ENCODE measurements at regions not wholly inside any gene's neighbourhood (a gene's known extent, or its start where the extent isn't known, plus 50 kb on each side); places are given as distances from the start of the nearest gene placed in this dataset.

- Histone ChIP-seq H2BK5ac (ENCODE audit: low read length) (no peak overlapping the region), H3K18ac (ENCODE audit: low read length) (no peak overlapping the region), H2BK12ac (ENCODE audit: low read length) (no peak overlapping the region), H2BK15ac (ENCODE audit: low read length) (no peak overlapping the region), H2AFZ (ENCODE audit: low read length) (no peak overlapping the region), H2AK5ac (ENCODE audit: low read depth, low read length) (no peak overlapping the region), H3K14ac (ENCODE audit: low read length) (no peak overlapping the region), H3K9ac (ENCODE audit: low read depth, low read length, poor library complexity) (no peak overlapping the region), H3K4ac (ENCODE audit: low read length) (no peak overlapping the region), H2BK120ac (ENCODE audit: low read depth, low read length) (no peak overlapping the region), H3K23ac (ENCODE audit: low read depth, low read length, poor library complexity) (no peak overlapping the region), H3K27ac (replicated peaks; ENCODE audit: low read length) (no peak overlapping the region), H4K8ac (ENCODE audit: low read depth, low read length) (no peak overlapping the region), H3K79me1 (ENCODE audit: low read depth, low read length) (no peaks in the 10 kb centered on the region), H3K4me3 (ENCODE audit: low read length in 2 of 2) (no peak overlapping the region), H3K4me1 (ENCODE audit: control insufficient read depth in 2 of 2, insufficient read depth in 1 of 2, low read depth in 1 of 2, low read length in 2 of 2) (peaks cover 0 to 5% of the 10 kb centered on the region in 2 donors), H3K4me2 (ENCODE audit: insufficient read depth, low read length, poor library complexity, severe bottlenecking) (no peak overlapping the region), H3K36me3 (replicated peaks in 1 of 2; ENCODE audit: control insufficient read depth in 2 of 2, insufficient read depth in 2 of 2, low read length in 2 of 2) (no peaks in the 10 kb centered on the region), H3K9me3 (replicated peaks in 1 of 2; ENCODE audit: control insufficient read depth in 2 of 2, insufficient read depth in 1 of 2, low read depth in 1 of 2, low read length in 2 of 2) (no peaks in the 10 kb centered on the region), H4K91ac (ENCODE audit: low read depth, low read length, poor library complexity) (no peak overlapping the region), H3K27me3 (ENCODE audit: control insufficient read depth in 3 of 3, insufficient read depth in 3 of 3, low read depth in 1 of 3, low read length in 3 of 3) (no peaks in the 10 kb centered on the region)
- WGBS, 2 donors (ENCODE audit: extremely low coverage in 2 of 2, insufficient read length in 2 of 2, insufficient replicate concordance in 1 of 2): no CpG with 5 or more reads among the region's 1 CpG
- no peak for DNase-seq (ENCODE audit: low spot score)
These were observed 491.3 kb upstream of the MEF2C start for GRCh38 chr5:89374144-89374784.

- no peak overlapping the region for H4K91ac ChIP-seq (ENCODE audit: low read depth, low read length, poor library complexity)
- no peaks in the 10 kb centered on the region for H3K9me3 ChIP-seq (replicated peaks in 1 of 2; ENCODE audit: control insufficient read depth in 2 of 2, insufficient read depth in 1 of 2, low read depth in 1 of 2, low read length in 2 of 2)
- WGBS, 2 donors (ENCODE audit: extremely low coverage in 2 of 2, insufficient read length in 2 of 2, insufficient replicate concordance in 1 of 2): no CpG with 5 or more reads among the region's 1 CpG
- H4K8ac ChIP-seq (ENCODE audit: low read depth, low read length): no peak overlapping the region
- H3K14ac ChIP-seq (ENCODE audit: low read length): no peak overlapping the region
- no peak overlapping the region for H2AFZ ChIP-seq (ENCODE audit: low read length)
- H3K9ac ChIP-seq (ENCODE audit: low read depth, low read length, poor library complexity): no peak overlapping the region
- no peak overlapping the region for H3K4me2 ChIP-seq (ENCODE audit: insufficient read depth, low read length, poor library complexity, severe bottlenecking)
- no peaks in the 10 kb centered on the region for H3K79me1 ChIP-seq (ENCODE audit: low read depth, low read length)
- H3K4me1 ChIP-seq (ENCODE audit: control insufficient read depth in 2 of 2, insufficient read depth in 1 of 2, low read depth in 1 of 2, low read length in 2 of 2): peaks cover 0 to 2% of the 10 kb centered on the region in 2 donors
- no peak overlapping the region for H3K4ac ChIP-seq (ENCODE audit: low read length)
- no peak overlapping the region for H2BK12ac ChIP-seq (ENCODE audit: low read length)
- H2BK15ac ChIP-seq (ENCODE audit: low read length): no peak overlapping the region
- no peak overlapping the region for H3K4me3 ChIP-seq (ENCODE audit: low read length in 2 of 2)
- H2BK5ac ChIP-seq (ENCODE audit: low read length): no peak overlapping the region
- no peak for DNase-seq (ENCODE audit: low spot score)
- no peak overlapping the region for H2BK120ac ChIP-seq (ENCODE audit: low read depth, low read length)
- H3K23ac ChIP-seq (ENCODE audit: low read depth, low read length, poor library complexity): no peak overlapping the region
- no peak overlapping the region for H3K27ac ChIP-seq (replicated peaks; ENCODE audit: low read length)
- no peaks in the 10 kb centered on the region for H3K36me3 ChIP-seq (replicated peaks in 1 of 2; ENCODE audit: control insufficient read depth in 2 of 2, insufficient read depth in 2 of 2, low read length in 2 of 2)
- H3K18ac ChIP-seq (ENCODE audit: low read length): no peak overlapping the region
- H2AK5ac ChIP-seq (ENCODE audit: low read depth, low read length): no peak overlapping the region
- H3K27me3 ChIP-seq (ENCODE audit: control insufficient read depth in 3 of 3, insufficient read depth in 3 of 3, low read depth in 1 of 3, low read length in 3 of 3): no peaks in the 10 kb centered on the region
These were observed 489.2 kb upstream of the MEF2C start for GRCh38 chr5:89372176-89372575.

- Histone ChIP-seq H2BK12ac (ENCODE audit: low read length) (no peak overlapping the region), H4K91ac (ENCODE audit: low read depth, low read length, poor library complexity) (no peak overlapping the region), H3K14ac (ENCODE audit: low read length) (no peak overlapping the region), H3K23ac (ENCODE audit: low read depth, low read length, poor library complexity) (no peak overlapping the region), H3K36me3 (replicated peaks in 1 of 2; ENCODE audit: control insufficient read depth in 2 of 2, insufficient read depth in 2 of 2, low read length in 2 of 2) (no peaks in the 10 kb centered on the region), H4K8ac (ENCODE audit: low read depth, low read length) (no peak overlapping the region), H3K4me2 (ENCODE audit: insufficient read depth, low read length, poor library complexity, severe bottlenecking) (no peak overlapping the region), H3K18ac (ENCODE audit: low read length) (no peak overlapping the region), H2AK5ac (ENCODE audit: low read depth, low read length) (no peak overlapping the region), H2BK5ac (ENCODE audit: low read length) (no peak overlapping the region), H3K4ac (ENCODE audit: low read length) (no peak overlapping the region), H2AFZ (ENCODE audit: low read length) (no peak overlapping the region), H3K9ac (ENCODE audit: low read depth, low read length, poor library complexity) (no peak overlapping the region), H3K79me1 (ENCODE audit: low read depth, low read length) (no peaks in the 10 kb centered on the region), H2BK15ac (ENCODE audit: low read length) (no peak overlapping the region), H3K4me3 (ENCODE audit: low read length in 2 of 2) (no peak overlapping the region), H3K4me1 (ENCODE audit: control insufficient read depth in 2 of 2, insufficient read depth in 1 of 2, low read depth in 1 of 2, low read length in 2 of 2) (peaks cover 0 to 2% of the 10 kb centered on the region in 2 donors), H2BK120ac (ENCODE audit: low read depth, low read length) (no peak overlapping the region), H3K9me3 (replicated peaks in 1 of 2; ENCODE audit: control insufficient read depth in 2 of 2, insufficient read depth in 1 of 2, low read depth in 1 of 2, low read length in 2 of 2) (no peaks in the 10 kb centered on the region), H3K27me3 (ENCODE audit: control insufficient read depth in 3 of 3, insufficient read depth in 3 of 3, low read depth in 1 of 3, low read length in 3 of 3) (no peaks in the 10 kb centered on the region), H3K27ac (replicated peaks; ENCODE audit: low read length) (no peak overlapping the region)
- WGBS, 2 donors (ENCODE audit: extremely low coverage in 2 of 2, insufficient read length in 2 of 2, insufficient replicate concordance in 1 of 2): no CpG with 5 or more reads among the region's 1 CpG
- no peak for DNase-seq (ENCODE audit: low spot score)
These were observed 488.7 kb upstream of the MEF2C start for GRCh38 chr5:89371646-89372045.

GRCh38 chr5:89359046-89359445 is 476.1 kb upstream of the MEF2C start:
- H3K27me3 ChIP-seq (ENCODE audit: control insufficient read depth in 3 of 3, insufficient read depth in 3 of 3, low read depth in 1 of 3, low read length in 3 of 3): no peaks in the 10 kb centered on the region
- no peak overlapping the region for H2AFZ ChIP-seq (ENCODE audit: low read length)
- H3K23ac ChIP-seq (ENCODE audit: low read depth, low read length, poor library complexity): no peak overlapping the region
- no peak overlapping the region for H4K8ac ChIP-seq (ENCODE audit: low read depth, low read length)
- no peak overlapping the region for H2BK12ac ChIP-seq (ENCODE audit: low read length)
- H3K4me1 ChIP-seq (ENCODE audit: control insufficient read depth in 2 of 2, insufficient read depth in 1 of 2, low read depth in 1 of 2, low read length in 2 of 2): no peaks in the 10 kb centered on the region
- H3K27ac ChIP-seq (replicated peaks; ENCODE audit: low read length): no peak overlapping the region
- H3K4ac ChIP-seq (ENCODE audit: low read length): no peak overlapping the region
- no peak overlapping the region for H4K91ac ChIP-seq (ENCODE audit: low read depth, low read length, poor library complexity)
- no peak overlapping the region for H3K14ac ChIP-seq (ENCODE audit: low read length)
- H3K4me3 ChIP-seq (ENCODE audit: low read length in 2 of 2): no peak overlapping the region
- H2BK15ac ChIP-seq (ENCODE audit: low read length): no peak overlapping the region
- no peak overlapping the region for H3K18ac ChIP-seq (ENCODE audit: low read length)
- no peak overlapping the region for H2AK5ac ChIP-seq (ENCODE audit: low read depth, low read length)
- no peak for DNase-seq (ENCODE audit: low spot score)
- H3K9me3 ChIP-seq (replicated peaks in 1 of 2; ENCODE audit: control insufficient read depth in 2 of 2, insufficient read depth in 1 of 2, low read depth in 1 of 2, low read length in 2 of 2): no peaks in the 10 kb centered on the region
- H3K9ac ChIP-seq (ENCODE audit: low read depth, low read length, poor library complexity): no peak overlapping the region
- H3K4me2 ChIP-seq (ENCODE audit: insufficient read depth, low read length, poor library complexity, severe bottlenecking): no peak overlapping the region
- H3K36me3 ChIP-seq (replicated peaks in 1 of 2; ENCODE audit: control insufficient read depth in 2 of 2, insufficient read depth in 2 of 2, low read length in 2 of 2): no peaks in the 10 kb centered on the region
- H3K79me1 ChIP-seq (ENCODE audit: low read depth, low read length): no peaks in the 10 kb centered on the region
- no CpG with 5 or more reads among the region's 3 CpGs for WGBS, 2 donors (ENCODE audit: extremely low coverage in 2 of 2, insufficient read length in 2 of 2, insufficient replicate concordance in 1 of 2)
- no peak overlapping the region for H2BK120ac ChIP-seq (ENCODE audit: low read depth, low read length)
- no peak overlapping the region for H2BK5ac ChIP-seq (ENCODE audit: low read length)

Data from neuronal stem cell (in vitro differentiated cells).